Right atrium auricular region (tissue), 2 donors: ENCODE measurements at regions not wholly inside any gene's neighbourhood (a gene's known extent, or its start where the extent isn't known, plus 50 kb on each side); places are given as distances from the start of the nearest gene placed in this dataset.

Experiments used
- DNase-seq: peaks from one replicate; pipeline ENCODE4 v3.0.0-alpha.2; 2019; ENCODE audit warnings: low spot score
- H3K27ac ChIP-seq, 2 donors: fragments of 200-600 bp; sonication (generic); 1 replicate in 1 of 2; 2 replicates in 1 of 2; pipeline ENCODE4 v1.5.1; 2016 to 2019
- H3K27me3 ChIP-seq, 2 donors: fragments of 200-600 bp; sonication (generic); one replicate each; pipeline versions ENCODE4 v1.5.1 to v1.6.0; 2017 to 2019
- H3K36me3 ChIP-seq: fragments of 200-600 bp; sonication (generic); one replicate; pipeline ENCODE4 v1.5.1; 2016
- H3K4me1 ChIP-seq, 2 donors: fragments of 200-600 bp; sonication (generic); one replicate each; pipeline versions ENCODE4 v1.5.1 to v1.6.0; 2017 to 2019
- H3K4me3 ChIP-seq, 2 donors: fragments of 200-600 bp; sonication (generic); 1 replicate in 1 of 2; 2 replicates in 1 of 2; pipeline ENCODE4 v1.5.1; 2017 to 2019; ENCODE audit warnings: mild to moderate bottlenecking in 1 of 2, moderate library complexity in 1 of 2
- H3K9me3 ChIP-seq, 2 donors: fragments of 200-600 bp; sonication (generic); one replicate each; pipeline ENCODE4 v1.5.1; 2019
- TF ChIP-seq, protein P1 (sequence below), 2 donors: fragments of 200-600 bp; sonication (generic); IDR thresholded peaks; one replicate each; pipeline ENCODE4 v1.5.1; 2019; ENCODE audit warnings: antibody characterized with exemption in 2 of 2

DNA sequence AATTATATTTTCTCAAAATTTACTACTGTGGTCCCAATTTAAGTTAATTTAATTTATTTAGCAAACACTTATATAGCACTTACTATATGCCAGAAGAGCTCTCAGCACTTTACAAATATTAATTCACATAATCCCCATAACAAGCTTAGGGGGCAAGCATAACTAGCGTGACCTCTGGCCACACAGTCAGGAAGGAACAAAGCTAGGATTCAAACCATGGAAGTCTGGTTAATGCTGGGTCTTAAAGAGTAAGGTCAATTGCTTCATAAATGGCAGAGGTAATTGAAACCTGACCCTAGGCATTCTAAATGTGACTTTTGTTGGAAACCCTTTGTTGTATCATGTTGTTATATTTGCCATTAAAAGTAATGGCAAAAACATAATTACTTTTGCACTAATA lies 279.5 kb upstream of the EMCN start:
- H3K27ac ChIP-seq: no peak overlapping the region
- no peaks in the 10 kb centered on the region for H3K27me3 ChIP-seq
- no peak overlapping the region for H3K4me3 ChIP-seq
- no peaks in the 10 kb centered on the region for H3K4me1 ChIP-seq
- H3K9me3 ChIP-seq: no peaks in the 10 kb centered on the region
- TF ChIP-seq, protein P1, sequence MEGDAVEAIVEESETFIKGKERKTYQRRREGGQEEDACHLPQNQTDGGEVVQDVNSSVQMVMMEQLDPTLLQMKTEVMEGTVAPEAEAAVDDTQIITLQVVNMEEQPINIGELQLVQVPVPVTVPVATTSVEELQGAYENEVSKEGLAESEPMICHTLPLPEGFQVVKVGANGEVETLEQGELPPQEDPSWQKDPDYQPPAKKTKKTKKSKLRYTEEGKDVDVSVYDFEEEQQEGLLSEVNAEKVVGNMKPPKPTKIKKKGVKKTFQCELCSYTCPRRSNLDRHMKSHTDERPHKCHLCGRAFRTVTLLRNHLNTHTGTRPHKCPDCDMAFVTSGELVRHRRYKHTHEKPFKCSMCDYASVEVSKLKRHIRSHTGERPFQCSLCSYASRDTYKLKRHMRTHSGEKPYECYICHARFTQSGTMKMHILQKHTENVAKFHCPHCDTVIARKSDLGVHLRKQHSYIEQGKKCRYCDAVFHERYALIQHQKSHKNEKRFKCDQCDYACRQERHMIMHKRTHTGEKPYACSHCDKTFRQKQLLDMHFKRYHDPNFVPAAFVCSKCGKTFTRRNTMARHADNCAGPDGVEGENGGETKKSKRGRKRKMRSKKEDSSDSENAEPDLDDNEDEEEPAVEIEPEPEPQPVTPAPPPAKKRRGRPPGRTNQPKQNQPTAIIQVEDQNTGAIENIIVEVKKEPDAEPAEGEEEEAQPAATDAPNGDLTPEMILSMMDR (IDR thresholded peaks at IDR 0.05): no peak
- no peak for DNase-seq
- no peaks in the 10 kb centered on the region for H3K36me3 ChIP-seq

DNA sequence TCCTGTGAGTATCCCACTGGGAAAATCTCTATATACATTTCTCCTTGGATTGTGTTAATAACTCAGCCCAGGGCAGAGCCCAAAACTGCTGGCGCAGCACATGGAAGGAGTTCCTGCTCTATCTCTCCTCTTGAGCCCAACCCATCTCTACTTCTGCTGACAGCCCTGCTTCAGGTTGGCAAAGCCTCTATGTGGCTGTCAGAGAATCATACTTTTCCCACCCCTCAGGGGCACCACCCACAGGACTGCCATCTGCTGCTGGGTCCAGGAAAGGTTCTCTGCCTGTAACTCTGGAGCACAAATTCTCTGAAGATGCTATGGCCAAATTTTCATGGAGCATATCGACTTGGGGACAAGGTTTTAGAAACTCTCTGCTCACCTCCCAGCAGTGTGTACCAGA lies 278.5 kb upstream of the EMCN start:
- Histone ChIP-seq H3K9me3 (no peaks in the 10 kb centered on the region), H3K4me3 (no peak overlapping the region), H3K27ac (no peak overlapping the region), H3K27me3 (no peaks in the 10 kb centered on the region), H3K36me3 (no peaks in the 10 kb centered on the region), H3K4me1 (no peaks in the 10 kb centered on the region)
- TF ChIP-seq, protein P1 (IDR thresholded peaks at IDR 0.05): no peak
- DNase-seq: no peak

DNA sequence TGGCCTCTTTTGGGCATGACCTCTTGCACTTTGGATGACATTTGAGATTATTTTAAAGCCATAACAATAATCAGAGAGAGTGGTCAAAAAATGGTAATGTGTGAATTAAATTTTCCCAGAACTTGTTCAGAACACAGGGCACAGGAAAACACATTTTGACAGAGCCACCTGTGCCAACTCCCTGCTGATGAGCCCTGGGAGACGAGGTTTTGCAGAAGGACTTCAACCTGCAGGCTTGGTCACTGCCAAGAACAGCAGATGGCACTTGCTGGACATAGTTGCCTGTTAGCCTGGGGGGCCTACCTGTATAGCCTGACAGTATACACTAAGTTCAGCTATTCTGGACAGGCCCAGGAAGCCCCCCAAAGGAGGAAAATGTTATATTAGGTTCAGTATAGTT lies 277.8 kb upstream of the EMCN start:
- Histone ChIP-seq H3K27me3 (no peaks in the 10 kb centered on the region), H3K9me3 (no peaks in the 10 kb centered on the region), H3K27ac (no peak overlapping the region), H3K4me3 (no peak overlapping the region), H3K4me1 (no peaks in the 10 kb centered on the region), H3K36me3 (no peaks in the 10 kb centered on the region)
- TF ChIP-seq, protein P1 (IDR thresholded peaks at IDR 0.05): no peak
- DNase-seq: no peak

DNA sequence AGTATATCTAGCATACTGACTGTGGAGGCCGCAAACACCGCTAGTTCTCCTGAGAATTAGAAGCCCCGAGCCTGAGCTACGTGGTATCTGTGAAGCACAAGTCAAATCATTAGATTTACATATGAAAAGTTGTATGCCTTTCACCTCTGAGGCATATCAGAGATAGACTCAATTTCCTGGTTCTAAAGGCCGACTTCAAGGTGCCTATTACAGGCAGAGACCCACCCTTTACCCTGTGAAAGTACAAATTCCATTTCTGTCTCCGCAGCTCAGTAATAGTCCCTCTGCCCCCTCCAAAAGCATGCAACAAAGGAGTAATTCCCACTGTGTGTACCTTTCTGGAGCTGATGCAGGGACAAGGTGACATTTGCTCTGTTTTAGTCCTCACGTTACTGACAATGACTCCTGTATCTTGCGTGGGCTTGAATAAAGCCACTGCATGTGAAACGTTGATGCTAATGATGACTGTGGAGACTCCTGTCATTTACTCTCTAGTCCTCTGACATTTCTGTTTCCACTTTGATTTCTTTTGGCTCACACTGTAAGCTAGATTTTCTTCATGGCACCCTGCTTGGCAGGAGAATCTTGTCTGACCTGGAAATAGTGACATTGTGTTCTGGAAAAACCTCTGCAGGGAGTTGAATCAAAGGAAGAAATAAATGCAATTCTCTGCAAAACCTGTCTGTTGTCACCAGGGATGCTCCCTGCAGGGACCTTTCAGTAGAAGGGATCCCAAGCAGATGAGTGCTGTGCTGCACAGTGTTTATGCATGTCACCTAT lies 273.2 kb upstream of the EMCN start:
- Histone ChIP-seq H3K4me1 (no peaks in the 10 kb centered on the region), H3K27ac (no peak overlapping the region), H3K4me3 (no peak overlapping the region), H3K9me3 (no peaks in the 10 kb centered on the region), H3K27me3 (no peaks in the 10 kb centered on the region), H3K36me3 (no peaks in the 10 kb centered on the region)
- TF ChIP-seq, protein P1 (IDR thresholded peaks at IDR 0.05): no peak
- no peak for DNase-seq

DNA sequence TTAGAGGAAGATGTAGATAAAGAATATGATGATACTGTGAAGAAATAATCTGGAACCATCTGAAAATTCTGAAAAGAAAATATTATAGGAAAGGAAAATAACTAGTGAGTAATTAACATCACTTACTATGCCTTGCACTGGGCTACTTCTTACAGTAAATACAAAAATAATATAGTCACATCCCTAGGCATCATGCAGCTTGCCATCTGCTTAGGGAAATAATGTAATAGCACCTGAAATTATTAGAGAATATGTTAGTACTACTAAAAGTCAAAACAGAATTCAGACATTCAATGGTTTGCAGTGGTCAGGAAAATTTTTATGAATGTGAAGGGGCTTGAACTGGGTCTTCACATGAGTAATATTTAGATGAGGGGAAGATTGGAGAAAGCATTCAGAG lies 272.2 kb upstream of the EMCN start:
- H3K36me3 ChIP-seq: no peaks in the 10 kb centered on the region
- H3K4me1 ChIP-seq: no peaks in the 10 kb centered on the region
- no peaks in the 10 kb centered on the region for H3K9me3 ChIP-seq
- H3K4me3 ChIP-seq: no peak overlapping the region
- H3K27ac ChIP-seq: no peak overlapping the region
- TF ChIP-seq, protein P1 (IDR thresholded peaks at IDR 0.05): no peak
- no peak for DNase-seq
- H3K27me3 ChIP-seq: no peaks in the 10 kb centered on the region

DNA sequence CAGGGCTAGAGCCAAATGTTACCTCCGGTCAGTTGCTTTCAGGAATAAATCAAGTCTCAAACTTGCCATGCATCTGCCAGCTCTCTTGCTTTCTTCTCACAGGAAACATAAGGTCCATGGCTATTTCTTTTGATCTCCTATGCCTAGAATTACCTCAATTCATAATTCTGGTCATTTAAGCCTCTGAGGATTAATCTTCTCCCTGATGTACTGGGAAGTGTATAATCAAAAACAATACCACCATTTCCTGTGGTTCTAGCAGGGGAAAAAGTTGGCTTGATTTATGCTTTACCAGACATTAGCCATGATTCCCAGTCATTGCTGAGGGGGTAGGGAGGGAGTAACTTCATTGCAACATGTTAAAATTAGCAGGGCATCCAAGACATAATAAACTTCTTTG lies 268.7 kb upstream of the EMCN start:
- Histone ChIP-seq H3K9me3 (no peaks in the 10 kb centered on the region), H3K4me3 (no peak overlapping the region), H3K4me1 (no peaks in the 10 kb centered on the region), H3K27ac (no peak overlapping the region), H3K27me3 (no peaks in the 10 kb centered on the region), H3K36me3 (no peaks in the 10 kb centered on the region)
- TF ChIP-seq, protein P1 (IDR thresholded peaks at IDR 0.05): no peak
- no peak for DNase-seq
